ENCODE measurements at regions not wholly inside any gene's neighbourhood (a gene's known extent, or its start where the extent isn't known, plus 50 kb on each side); places are given as distances from the start of the nearest gene placed in this dataset.

DNA sequence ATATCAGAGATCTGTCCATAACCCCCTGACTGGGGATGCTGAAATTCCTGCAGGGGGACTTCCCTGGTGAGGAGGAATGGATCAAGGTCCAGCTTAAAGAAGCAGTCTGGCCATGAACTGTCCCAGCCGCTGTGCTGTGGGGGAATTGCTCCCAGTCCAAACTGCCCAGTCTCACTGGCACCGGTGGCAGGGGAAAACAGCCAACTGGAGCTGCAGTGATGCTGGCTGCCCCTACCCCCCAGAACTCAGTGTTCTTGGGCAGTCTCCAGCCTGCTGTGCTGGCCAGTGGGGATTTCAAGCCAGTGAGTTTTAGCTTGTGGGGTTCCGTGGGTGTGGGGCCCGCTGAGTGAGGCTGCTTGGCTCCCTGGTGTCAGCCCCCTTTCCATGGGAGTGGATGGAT is 306.5 kb upstream of the RPS23 start (continued):
- no peak for TF ChIP-seq CHD7 (IDR thresholded peaks at IDR 0.05; ENCODE audit: insufficient replicate concordance, low read length)
- TF ChIP-seq SP2 (IDR thresholded peaks at IDR 0.05; ENCODE audit: low read length) = no peak
- no peak for TF ChIP-seq CTBP2 (IDR thresholded peaks at IDR 0.05; ENCODE audit: borderline replicate concordance, insufficient read depth, insufficient read length, low read length)
- TF ChIP-seq KDM5A (IDR thresholded peaks at IDR 0.05; ENCODE audit: low read length) = no peak
- TF ChIP-seq, protein P1, sequence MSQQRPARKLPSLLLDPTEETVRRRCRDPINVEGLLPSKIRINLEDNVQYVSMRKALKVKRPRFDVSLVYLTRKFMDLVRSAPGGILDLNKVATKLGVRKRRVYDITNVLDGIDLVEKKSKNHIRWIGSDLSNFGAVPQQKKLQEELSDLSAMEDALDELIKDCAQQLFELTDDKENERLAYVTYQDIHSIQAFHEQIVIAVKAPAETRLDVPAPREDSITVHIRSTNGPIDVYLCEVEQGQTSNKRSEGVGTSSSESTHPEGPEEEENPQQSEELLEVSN (IDR thresholded peaks at IDR 0.05) = no peak
- no peak for TF ChIP-seq GTF2F1 (IDR thresholded peaks at IDR 0.05; ENCODE audit: borderline replicate concordance, low read depth, low read length)
- no peak for TF ChIP-seq USF2 (IDR thresholded peaks at IDR 0.05; ENCODE audit: low read length)
- TF ChIP-seq GABPA (IDR thresholded peaks at IDR 0.05; ENCODE audit: borderline replicate concordance, insufficient read depth, low read length) = no peak
- TF ChIP-seq PHF8 (conservative IDR thresholded peaks at IDR 0.05; ENCODE audit: low read depth, low read length) = no peak
- no peak for TF ChIP-seq SP4 (IDR thresholded peaks at IDR 0.05; ENCODE audit: low read length)

Data from H1 (cell line).